HG02840 (cell line): ENCODE measurements at regions not wholly inside any gene's neighbourhood (a gene's known extent, or its start where the extent isn't known, plus 50 kb on each side); places are given as distances from the start of the nearest gene placed in this dataset.
"Not testable (repeated sequence)": the region's sequence is repeated elsewhere in the genome, so short reads cannot be mapped to it uniquely, and the experiment has no call there.

Source experiments
- ATAC-seq: cut with Tn5 transposase; IDR thresholded peaks from one replicate; pipeline ENCODE4 v1.9.1; 2021; ENCODE audit warnings: mild to moderate bottlenecking, moderate library complexity, moderate number of reproducible peaks; ENCODE audit not compliant: unreplicated experiment, low FRiP score

DNA sequence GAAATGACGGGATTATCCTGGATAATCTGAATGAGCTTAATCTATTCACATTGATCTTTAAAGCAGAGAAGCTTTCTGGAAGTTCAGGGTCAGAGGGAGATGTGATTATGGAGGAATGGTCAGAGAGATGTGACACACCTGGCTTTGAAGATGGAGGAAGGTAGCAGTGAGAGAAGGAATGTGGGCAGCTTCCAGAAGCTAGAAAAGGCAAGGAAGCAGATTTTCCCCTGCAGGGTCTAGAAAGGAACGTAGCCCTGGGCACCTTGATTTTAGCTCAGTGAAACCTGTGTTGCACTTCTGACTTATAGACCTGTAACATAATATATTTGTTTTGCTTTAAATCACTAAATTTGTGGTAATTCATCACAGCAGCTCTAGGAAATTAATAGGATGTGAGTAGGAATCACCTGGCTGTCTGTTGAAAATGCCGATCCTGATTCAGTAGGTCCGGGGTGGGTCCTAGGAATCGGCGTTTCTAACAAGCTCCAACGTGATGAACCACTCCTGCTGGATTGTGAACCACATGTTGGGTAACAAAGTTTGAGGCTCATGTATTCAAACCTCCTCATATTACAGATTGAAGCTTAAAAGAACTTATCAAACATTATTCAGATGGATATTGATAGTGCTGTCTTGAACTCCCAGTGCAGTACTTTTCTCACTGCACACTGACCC lies 157.0 kb downstream of the GJA1 start:
- no peak for ATAC-seq

DNA sequence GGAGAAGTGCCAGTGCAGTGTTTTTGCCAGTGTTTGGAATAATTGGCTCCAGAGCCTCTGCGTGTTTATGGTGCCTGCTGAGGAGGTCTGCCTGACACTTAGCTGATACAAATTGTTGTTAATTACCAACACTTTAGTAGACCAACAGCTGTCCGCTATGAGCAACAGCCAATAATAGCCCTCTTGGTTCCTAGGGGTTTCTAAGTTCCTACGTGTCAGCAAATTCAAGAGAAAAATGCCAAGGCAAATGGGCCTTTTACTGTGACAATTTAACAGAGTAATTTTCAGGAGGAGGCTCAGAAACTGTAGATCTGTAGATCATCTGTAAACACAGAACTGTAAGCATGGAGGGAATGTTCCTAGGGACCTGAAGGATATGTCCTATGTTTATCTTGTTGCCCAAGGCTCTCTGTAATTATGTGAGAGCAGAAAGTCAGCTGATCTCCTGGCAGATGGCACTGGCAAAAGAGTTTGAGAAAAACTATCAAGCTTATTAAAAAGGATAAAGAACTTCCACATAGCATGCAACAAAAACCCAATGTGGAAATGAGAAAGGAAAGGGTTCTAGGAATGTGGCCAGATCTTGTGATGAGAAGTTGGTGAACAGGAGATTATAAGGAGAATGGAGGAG lies 157.7 kb downstream of the GJA1 start:
- ATAC-seq = no peak

DNA sequence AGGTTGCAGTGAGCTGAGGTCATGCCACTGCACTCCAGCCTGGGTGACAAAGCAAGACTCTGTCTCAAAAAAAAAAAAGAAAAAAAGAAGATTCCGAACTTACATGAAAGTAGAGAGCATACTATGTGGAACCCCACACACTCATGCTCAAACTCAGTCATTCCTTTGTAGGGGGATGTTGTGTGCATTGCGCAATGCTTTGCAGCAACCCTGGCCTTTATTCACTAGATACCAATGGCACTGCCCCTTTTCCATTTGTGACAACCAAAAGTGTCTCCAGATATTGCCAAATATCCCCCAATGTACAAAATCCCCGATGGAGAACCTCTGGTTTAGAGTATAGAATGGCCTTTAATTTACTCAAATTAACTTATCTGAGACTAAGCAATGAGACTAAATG lies 158.6 kb downstream of the GJA1 start:
- no peak for ATAC-seq

DNA sequence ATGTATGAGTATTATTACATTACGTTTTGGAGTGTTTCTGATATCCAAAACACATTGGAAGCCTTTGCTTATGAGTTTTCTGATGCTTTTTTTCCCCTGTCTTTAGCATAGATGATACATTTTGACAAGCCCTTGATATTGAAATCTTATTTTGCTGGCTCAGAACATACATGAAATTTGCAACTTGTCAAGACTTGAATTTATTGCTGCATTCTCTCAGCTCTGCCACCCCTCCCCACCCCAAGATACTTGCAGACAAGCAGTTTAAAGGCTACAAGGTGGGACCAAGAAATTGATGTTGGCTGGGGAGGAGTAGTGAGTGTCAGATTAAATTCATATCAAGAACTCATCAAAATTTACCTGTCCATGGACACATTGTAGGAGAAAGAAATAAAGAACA lies 160.2 kb downstream of the GJA1 start:
- ATAC-seq = no peak

DNA sequence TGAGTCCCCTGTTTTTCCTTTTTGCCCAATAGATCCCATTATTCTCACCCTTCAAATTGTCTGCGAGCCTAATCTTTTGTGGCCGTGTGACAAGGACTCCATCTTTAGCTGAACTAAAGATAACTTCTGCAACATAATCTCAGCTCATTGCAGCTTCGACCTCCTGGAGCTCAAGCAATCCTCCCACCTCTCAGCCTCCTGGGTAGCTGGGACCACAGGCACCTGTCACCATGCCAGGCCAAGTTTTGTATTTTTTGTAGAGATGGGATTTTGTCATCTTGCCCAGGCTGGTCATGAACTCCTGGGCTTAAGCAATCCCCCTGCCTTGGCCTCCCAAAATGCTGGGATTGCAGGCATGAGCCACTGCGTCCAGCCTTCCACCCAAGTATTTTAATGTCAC lies 161.0 kb downstream of the GJA1 start:
- no peak for ATAC-seq

DNA sequence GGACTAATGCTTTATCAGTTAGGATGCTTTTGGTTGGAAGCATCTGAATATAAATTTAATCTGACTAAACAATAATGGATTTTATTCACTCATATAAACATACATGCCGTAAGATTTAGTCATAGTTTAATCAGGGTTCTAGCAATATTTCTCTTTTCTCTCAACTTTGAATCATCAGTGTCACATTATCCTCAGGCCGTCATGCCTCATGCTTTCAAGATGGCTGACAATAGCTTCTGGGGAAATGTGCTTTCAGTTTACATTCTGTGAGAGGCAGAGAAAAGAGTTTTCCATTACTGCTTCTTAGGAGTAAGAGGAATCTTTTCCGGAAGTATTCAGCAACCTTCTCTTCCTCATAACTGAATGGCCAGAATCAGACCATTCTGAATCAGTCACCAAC lies 162.2 kb downstream of the GJA1 start:
- no peak for ATAC-seq

DNA sequence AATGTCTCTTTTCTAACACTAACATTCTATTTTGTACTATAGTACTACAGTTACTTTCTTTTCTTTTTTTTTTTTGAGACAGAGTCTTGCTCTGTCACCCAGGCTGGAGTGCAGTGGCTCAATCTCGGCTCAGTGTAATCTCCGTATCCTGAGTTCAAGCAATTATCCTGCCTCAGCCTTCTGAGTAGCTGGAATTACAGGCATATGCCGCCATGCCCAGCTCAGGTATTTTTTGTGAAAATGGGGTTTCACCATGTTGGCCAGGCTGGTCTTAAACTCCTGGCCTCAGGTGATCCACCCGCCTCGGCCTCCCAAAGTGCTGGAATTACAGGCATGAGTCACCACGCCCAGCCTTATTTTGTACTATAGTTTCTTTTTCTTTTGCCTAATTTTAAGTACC lies 163.9 kb downstream of the GJA1 start:
- ATAC-seq = not testable (repeated sequence)

DNA sequence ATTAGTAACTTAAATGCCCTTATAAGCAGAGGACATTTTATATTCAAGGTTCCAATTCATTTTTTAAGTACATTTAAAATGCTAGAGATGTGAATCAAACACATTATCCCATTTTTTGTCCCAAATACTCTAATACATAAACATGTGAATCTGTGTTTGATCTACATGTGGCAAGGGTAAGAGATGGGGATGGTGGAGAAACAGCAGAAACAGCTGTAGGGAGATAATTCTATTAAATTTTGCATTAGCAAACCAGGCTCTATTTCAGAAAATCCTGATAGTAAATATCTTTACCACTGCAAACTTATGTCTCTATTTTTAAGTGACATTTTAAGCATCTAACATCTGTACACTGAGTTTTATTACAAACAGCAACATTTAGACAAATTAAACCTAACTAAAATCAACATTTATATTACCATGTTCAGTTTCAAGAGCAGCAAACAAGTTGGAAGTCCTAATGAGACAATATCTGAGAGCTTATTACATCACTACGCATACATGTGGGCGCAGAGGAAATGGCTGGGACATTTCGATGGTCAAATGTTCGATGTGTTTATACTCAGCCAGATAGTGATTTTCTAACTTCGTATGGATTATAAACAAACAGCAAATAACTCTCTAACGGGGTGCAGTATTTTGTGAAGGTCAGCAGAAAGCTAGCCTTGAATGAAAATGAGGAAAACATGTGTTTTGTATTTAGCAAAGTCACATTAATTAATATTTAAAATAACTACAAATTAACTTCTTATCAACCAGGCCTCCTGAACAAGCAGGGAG lies 165.1 kb downstream of the GJA1 start:
- no peak for ATAC-seq

DNA sequence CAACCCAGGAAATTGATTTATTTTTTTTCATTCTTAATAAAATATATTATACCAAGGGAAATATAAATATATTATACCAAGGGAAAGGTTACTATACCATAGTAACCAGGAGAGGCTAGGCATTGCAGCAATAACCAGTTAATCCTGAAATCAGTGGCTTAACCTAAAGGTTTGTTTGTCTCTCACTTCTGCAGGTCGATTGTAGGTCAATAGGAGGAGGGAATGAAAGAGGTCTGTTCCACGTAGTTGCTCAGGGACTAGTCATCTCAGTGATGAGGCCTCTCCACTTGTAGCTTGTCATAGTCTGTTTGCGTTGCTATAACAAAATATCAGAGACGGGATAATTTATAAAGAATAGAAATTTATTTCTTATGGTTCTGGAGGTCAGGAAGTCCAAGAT lies 168.0 kb downstream of the GJA1 start:
- no peak for ATAC-seq

DNA sequence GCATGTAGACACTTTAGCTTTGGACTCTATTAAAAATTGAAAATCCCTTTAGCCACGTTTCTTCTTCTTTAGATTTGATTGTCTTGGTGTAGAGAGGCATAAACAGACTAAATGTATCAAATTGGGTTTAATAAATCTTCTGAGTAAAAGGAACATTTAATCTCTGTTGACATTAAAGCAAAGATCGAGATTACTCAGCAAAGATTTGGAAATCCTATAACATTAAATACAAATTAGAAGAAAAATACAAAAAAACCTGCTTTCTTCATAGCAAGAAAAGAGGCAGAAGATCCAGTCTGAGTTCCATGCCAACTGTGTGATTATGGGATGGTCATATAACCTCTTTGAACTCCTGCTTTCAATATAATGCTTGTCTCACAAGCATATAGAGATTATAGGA lies 172.3 kb downstream of the GJA1 start:
- ATAC-seq = no peak

DNA sequence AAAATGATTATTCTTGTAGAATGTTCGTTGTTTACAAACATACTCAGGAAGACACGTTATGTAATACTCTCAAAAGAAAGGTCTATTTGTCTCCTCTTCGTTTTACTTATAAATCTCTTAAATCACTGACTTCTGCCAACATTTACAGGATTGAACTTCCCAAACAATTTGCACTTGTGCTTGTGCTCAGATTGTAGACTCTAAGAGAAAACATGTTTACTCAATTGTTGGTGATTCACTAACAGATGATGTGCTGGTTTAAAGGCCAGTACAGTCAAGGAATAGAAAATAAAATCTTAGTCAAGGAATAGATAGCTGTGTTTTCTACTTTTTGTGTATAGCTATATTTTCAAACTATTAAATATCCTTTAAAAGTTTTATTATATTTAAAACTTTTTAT lies 172.8 kb downstream of the GJA1 start:
- no peak for ATAC-seq

DNA sequence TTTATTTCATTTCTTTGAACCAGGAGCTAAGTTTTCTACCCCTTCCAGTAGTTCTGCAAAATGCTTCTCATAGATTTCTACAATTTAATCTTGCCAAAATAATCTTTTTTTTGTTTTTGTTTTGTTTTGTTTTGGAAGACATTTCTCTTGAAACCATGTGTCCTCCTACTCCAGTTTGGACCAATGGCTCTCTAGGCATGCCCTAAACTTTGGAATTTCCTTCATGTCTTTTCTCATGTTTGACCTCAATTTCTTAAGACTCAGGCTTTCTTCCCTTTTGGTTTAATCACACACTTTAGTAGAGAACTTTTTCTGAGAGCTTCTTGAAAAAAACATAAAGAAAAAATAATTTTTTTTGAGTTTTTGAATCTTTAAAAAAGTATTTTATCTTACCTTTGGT lies 173.8 kb downstream of the GJA1 start:
- no peak for ATAC-seq

DNA sequence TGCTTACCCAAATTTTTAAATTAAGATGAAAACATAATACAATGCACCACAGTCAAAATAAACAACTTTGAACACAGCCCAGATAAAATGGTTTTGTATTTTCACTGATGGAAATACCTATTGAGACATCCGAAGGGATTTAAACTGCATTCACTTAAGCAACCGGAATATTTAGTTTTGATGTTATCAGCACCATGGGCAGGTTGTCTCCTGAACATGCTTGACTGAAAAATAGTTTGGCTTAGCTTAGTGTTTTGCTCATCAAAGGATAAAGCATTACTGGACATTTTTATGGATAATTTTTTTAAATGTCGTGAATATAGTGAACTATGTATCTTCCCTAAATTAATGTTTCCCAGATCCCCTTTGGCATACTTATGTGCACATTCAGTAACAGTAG lies 177.5 kb downstream of the GJA1 start:
- ATAC-seq = no peak

DNA sequence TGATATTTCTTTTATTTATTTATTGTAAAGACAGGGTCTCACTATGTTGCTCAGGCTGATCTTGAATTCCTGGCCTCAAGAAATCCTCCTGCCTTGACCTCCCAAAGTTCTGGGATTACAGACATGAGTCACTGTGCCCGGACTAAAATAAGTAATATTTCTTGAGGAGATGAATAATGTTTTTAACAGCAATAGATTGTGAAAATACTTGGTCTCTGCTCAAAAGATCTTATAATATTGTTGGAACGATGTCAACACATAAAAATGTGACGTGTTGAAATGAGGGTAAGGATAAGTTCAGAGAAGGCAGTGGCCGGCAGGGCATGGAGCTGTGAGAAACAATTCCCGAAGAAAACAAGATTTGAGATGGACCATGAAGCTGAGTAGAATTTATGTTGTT lies 178.7 kb downstream of the GJA1 start:
- ATAC-seq = no peak

DNA sequence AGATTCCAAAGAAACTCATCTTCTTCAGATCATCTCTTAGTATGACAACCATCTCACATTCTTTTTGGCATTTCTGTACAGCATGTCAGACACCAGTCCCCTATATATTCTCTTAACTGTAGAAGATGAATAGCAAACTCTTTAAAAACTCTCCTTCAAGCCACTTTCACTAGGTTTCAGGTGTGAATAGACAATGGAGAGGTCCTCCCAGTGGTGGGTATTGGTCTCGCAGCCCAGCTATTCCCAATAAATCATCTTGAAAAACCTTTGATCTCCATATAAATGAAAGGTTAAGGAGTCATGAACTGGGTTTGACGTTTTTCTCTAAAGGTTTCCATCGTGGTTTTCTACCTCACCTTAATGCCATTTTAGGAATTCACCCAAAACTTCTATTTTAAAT lies 180.0 kb downstream of the GJA1 start:
- ATAC-seq = no peak

DNA sequence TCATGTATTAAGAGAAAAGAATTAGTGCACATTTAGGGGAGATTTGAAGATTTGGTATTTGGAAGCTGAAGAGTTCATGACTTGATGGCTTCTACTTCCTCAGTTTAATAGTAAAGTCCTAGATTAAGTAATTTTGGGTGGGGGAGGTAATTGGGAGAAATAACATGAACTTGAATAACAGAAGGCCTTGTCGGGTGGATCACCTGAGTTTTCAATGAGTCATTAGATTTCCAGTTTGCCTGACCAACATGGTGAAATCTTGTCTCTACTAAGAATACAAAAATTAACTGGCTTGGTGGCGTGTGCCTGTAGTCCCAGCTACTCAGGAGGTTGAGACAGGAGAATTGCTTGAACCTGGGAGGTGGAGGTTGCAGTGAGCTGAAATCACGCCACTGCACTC lies 181.0 kb downstream of the GJA1 start:
- ATAC-seq = no peak

DNA sequence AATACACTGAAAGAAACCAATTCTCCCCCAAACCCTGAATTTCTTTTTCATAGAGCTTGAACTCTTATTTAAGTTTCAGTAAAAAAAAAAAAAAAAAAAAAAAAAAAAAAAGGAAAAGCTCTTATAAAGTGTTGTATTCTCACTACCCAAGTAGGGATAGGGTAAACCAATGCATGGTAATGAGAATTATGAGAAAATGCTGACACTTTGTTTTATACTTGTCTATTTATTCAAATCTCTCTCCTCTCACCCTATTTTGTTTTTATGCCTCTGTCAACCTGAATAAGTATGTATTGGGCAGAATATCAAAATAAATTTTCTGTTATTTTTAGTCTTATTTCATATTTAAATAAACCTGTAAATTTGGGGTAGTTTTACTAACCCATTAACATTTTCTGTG lies 181.9 kb downstream of the GJA1 start:
- ATAC-seq = no peak

DNA sequence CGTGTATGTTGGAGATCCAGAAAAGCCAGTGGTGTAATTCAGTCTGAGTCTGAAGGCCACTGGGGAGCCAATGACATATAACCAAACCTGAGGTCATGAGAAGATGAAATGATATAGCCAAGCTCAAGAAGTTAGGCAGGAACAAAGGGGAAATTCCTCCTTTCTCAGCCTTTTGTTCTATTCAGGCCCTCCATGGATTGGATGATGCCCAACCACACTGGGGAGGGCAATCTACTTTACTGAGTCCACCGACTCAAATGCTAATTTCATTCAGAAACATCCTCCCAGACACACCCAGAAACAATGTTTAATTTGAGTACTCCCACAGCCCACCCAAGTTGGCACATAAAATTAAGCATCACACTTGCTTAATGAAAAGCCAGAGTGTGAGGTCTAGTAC lies 183.6 kb downstream of the GJA1 start:
- no peak for ATAC-seq

DNA sequence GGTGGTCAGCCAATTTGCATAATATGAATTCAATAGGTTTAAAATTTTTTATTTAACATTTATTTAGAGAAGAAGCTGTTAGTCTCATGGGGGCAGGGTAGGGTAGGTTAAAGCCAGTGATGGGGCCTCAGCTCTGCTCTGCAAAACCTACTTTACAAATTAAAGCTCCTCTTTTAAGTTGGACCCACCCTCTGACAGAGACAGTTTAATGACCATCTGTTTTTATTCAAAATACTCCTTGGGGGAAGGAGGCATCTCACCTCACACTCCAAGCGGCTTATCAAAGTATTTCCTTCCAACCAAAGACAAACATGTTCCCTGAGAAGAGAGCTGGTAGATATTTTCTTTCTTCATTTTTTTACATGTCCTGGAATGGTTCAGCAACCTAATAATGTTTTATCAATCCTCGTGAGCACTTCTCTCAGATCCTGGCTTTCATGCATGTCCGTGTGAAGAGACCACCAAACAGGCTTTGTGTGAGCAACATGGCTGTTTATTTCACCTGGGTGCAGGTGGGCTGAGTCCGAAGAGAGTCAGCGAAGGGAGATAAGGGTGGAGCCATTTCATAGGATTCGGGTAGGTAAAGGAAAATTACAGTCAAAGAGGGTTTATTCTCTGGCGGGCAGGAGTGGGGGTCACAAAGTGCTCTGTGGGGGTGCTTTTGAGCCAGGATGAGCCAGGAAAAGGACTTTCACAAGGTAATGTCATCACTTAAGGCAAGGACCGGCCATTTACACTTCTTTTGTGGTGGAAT lies 184.7 kb downstream of the GJA1 start:
- no peak for ATAC-seq

DNA sequence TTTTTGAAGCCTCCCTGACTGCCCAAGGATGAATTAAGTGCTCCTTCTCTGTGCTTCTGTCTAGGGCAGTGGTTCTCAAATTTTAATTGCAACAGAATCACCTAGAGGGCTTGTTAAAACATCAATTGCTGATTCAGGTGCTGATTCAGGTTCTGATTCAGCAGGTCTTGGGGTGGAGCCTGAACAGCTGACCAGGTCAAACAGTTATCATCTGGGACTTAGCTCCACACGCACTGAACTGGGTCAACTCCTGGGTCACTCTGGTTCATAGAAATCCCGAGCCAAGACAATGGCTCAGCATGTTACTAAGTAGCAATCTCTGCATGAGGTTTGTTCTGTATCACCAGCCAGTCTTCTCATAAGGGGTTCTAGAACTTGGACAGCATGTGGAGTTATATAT lies 192.3 kb downstream of the GJA1 start:
- ATAC-seq = no peak

DNA sequence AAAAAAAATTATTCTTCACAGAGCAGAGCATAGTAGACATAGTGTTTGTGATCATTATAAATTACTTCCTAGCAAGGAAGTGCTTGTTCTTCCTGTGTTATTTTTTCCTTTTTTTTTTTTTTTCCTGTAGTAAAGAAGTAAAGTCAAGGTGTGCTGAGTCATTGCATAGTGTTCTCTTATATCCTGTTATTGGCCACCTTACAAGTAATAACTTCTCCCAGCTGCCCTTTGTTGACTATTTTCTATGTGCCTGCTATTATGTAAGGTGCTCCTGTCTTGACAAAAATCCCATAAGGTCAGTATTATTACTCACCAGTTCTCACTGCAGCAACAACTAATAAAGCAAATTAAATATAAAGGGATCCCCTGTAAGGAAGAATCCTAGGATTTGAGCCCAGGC lies 195.3 kb downstream of the GJA1 start:
- ATAC-seq = no peak
